NB4 (cell line): ENCODE measurements at regions not wholly inside any gene's neighbourhood (a gene's known extent, or its start where the extent isn't known, plus 50 kb on each side); places are given as distances from the start of the nearest gene placed in this dataset.
A peak's percentile ranks its signal among the peaks of the same experiment; 100 is the strongest.
"Not testable (repeated sequence)": the region's sequence is repeated elsewhere in the genome, so short reads cannot be mapped to it uniquely, and the experiment has no call there.

ENCODE experiments used
- DNase-seq: peaks from one replicate; pipeline ENCODE4 v3.0.0; 2010; ENCODE audit warnings: low read depth
- H3K4me3 ChIP-seq: one replicate; pipeline ENCODE4 v1.5.1; 2011; ENCODE audit warnings: mild to moderate bottlenecking, low read depth, low read length, moderate library complexity
- CTCF ChIP-seq: IDR thresholded peaks from one replicate; pipeline ENCODE4 v1.5.1; 2012; ENCODE audit warnings: low read depth, low read length
- MAX ChIP-seq: IDR thresholded peaks from 2 replicates; pipeline ENCODE4 v1.6.1; 2011; ENCODE audit warnings: low read depth, low read length
- MYC ChIP-seq: IDR thresholded peaks from 2 replicates; pipeline ENCODE4 v1.6.1; 2011; ENCODE audit warnings: low read depth, low read length
- POLR2A ChIP-seq: IDR thresholded peaks from 2 replicates; pipeline ENCODE4 v1.6.1; 2011; ENCODE audit warnings: mild to moderate bottlenecking; ENCODE audit not compliant: insufficient read length; ENCODE audit errors: extremely low read depth

GRCh38 chr12:31906557-31907301 is 52.5 kb upstream of the RESF1 start:
- TF ChIP-seq MYC (no peak), POLR2A (no peak), MAX (0 out of 2 replicates have a peak, but pooled peaks have one; percentile 34), CTCF (no peak)
- peak; percentile 96 for DNase-seq
- H3K4me3 ChIP-seq: no peak overlapping the region

GRCh38 chr12:31903025-31903424 is 56.2 kb upstream of the RESF1 start:
- no peak for DNase-seq
- TF ChIP-seq MAX: no peak
- H3K4me3 ChIP-seq: no peak overlapping the region

- no peak overlapping the region for H3K4me3 ChIP-seq
- DNase-seq: peak; percentile 62
- TF ChIP-seq MYC (no peak), CTCF (no peak), MAX (no peak), POLR2A (no peak)
Observed at GRCh38 chr12:31900271-31900670, 58.9 kb upstream of the RESF1 start.

- no peak for DNase-seq
- no peak for TF ChIP-seq MAX
- no peak for TF ChIP-seq CTCF
- no peak for TF ChIP-seq MYC
- TF ChIP-seq POLR2A: no peak
- H3K4me3 ChIP-seq: no peak overlapping the region
Observed at GRCh38 chr12:31899109-31899508, 60.1 kb upstream of the RESF1 start.

- no peak for DNase-seq
- TF ChIP-seq POLR2A: no peak
- TF ChIP-seq MYC: no peak
- TF ChIP-seq MAX: no peak
- no peak for TF ChIP-seq CTCF
- H3K4me3 ChIP-seq: no peak overlapping the region
Observed at GRCh38 chr12:31897781-31898503, 61.3 kb upstream of the RESF1 start.

- DNase-seq, H3K4me3 ChIP-seq: not testable (repeated sequence)
Observed at GRCh38 chr12:31897092-31897491, 62.1 kb upstream of the RESF1 start.
